MM.1S (cell line): ENCODE measurements at regions not wholly inside any gene's neighbourhood (a gene's known extent, or its start where the extent isn't known, plus 50 kb on each side); places are given as distances from the start of the nearest gene placed in this dataset.

Experiments used
- EZH2 ChIP-seq: fragments of 300-600 bp; sonication (generic); optimal IDR thresholded peaks from 2 replicates; pipeline ENCODE3; 2017; ENCODE audit warnings: low read depth, mild to moderate bottlenecking, antibody characterized with exemption, low read length, mixed read lengths
- EZH2phosphoT487 ChIP-seq: fragments of 300-600 bp; sonication (generic); IDR thresholded peaks from 2 replicates; pipeline ENCODE4 v1.6.1; 2018; ENCODE audit warnings: antibody characterized with exemption, low read length
- TF ChIP-seq, protein P1 (sequence below): fragments of 300-600 bp; sonication (generic); IDR thresholded peaks from 2 replicates; pipeline ENCODE4 v1.5.1; 2016; ENCODE audit warnings: antibody characterized with exemption, low read length, mixed read lengths

GRCh38 chr1:70911861-70912260 is 135.8 kb downstream of the PTGER3 start:
- TF ChIP-seq, protein P1, sequence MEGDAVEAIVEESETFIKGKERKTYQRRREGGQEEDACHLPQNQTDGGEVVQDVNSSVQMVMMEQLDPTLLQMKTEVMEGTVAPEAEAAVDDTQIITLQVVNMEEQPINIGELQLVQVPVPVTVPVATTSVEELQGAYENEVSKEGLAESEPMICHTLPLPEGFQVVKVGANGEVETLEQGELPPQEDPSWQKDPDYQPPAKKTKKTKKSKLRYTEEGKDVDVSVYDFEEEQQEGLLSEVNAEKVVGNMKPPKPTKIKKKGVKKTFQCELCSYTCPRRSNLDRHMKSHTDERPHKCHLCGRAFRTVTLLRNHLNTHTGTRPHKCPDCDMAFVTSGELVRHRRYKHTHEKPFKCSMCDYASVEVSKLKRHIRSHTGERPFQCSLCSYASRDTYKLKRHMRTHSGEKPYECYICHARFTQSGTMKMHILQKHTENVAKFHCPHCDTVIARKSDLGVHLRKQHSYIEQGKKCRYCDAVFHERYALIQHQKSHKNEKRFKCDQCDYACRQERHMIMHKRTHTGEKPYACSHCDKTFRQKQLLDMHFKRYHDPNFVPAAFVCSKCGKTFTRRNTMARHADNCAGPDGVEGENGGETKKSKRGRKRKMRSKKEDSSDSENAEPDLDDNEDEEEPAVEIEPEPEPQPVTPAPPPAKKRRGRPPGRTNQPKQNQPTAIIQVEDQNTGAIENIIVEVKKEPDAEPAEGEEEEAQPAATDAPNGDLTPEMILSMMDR = no peak
- TF ChIP-seq EZH2 (no peak), EZH2phosphoT487 (no peak)
